A549 (cell line): ENCODE measurements at regions not wholly inside any gene's neighbourhood (a gene's known extent, or its start where the extent isn't known, plus 50 kb on each side); places are given as distances from the start of the nearest gene placed in this dataset.

ENCODE experiments used
- CHD2 ChIP-seq: fragments of 150-350 bp; IDR thresholded peaks from 2 replicates; pipeline ENCODE4 v1.6.1; 2014; ENCODE audit warnings: low read length; ENCODE audit not compliant: partially characterized antibody
- CTCF ChIP-seq: fragments of >200 bp; sonication (Bioruptor Twin); formaldehyde crosslinking; IDR thresholded peaks from 3 replicates; pipeline ENCODE4 v1.5.1; 2016
- KDM1A ChIP-seq: fragments of 200-600 bp; sonication (generic); IDR thresholded peaks from 2 replicates; pipeline ENCODE4 v1.6.1; 2016; ENCODE audit warnings: low read depth, mild to moderate bottlenecking
- MYC ChIP-seq: IDR thresholded peaks from 2 replicates; pipeline ENCODE4 v1.6.1; 2012; ENCODE audit warnings: mild to moderate bottlenecking, inconsistent platforms, low read length, improper control_type of control experiment, borderline replicate concordance
- PHF8 ChIP-seq: fragments of 200-600 bp; sonication (generic); IDR thresholded peaks from 2 replicates; pipeline ENCODE4 v1.6.1; 2016; ENCODE audit warnings: low read depth, mild to moderate bottlenecking, antibody characterized with exemption, moderate library complexity, borderline replicate concordance
- POLR2A ChIP-seq: IDR thresholded peaks from 2 replicates; pipeline ENCODE4 v1.6.1; 2012; ENCODE audit warnings: mild to moderate bottlenecking, low read length
- RAD21 ChIP-seq, 2 experiments: fragments of >200 bp in 1 of 2; sonication (Bioruptor Twin) in 1 of 2; formaldehyde crosslinking in 1 of 2; IDR thresholded peaks in 1 of 2; conservative IDR thresholded peaks in 1 of 2; 2 replicates in 1 of 2; 3 replicates in 1 of 2; pipeline ENCODE4 v1.6.1; 2012 to 2018; ENCODE audit warnings: inconsistent platforms in 1 of 2
- ZSCAN20 ChIP-seq: fragments of 250-450 bp; sonication (Bioruptor Pico); IDR thresholded peaks from 2 replicates; pipeline ENCODE4 v1.8.0; 2022; ENCODE audit warnings: mild to moderate bottlenecking, moderate library complexity

GRCh38 chr2:56801214-56801613, 617.4 kb downstream of the CCDC85A start:
- TF ChIP-seq POLR2A (no peak), CTCF (no peak), ZSCAN20 (no peak), MYC (no peak), CHD2 (no peak), RAD21 (conservative IDR thresholded peaks at IDR 0.05 in 1 of 2, IDR thresholded peaks at IDR 0.05 in 1 of 2) (no peak), KDM1A (no peak), PHF8 (no peak)
